HG03439 (cell line): ENCODE measurements at regions not wholly inside any gene's neighbourhood (a gene's known extent, or its start where the extent isn't known, plus 50 kb on each side); places are given as distances from the start of the nearest gene placed in this dataset.
"Not testable (repeated sequence)": the region's sequence is repeated elsewhere in the genome, so short reads cannot be mapped to it uniquely, and the experiment has no call there.

Experiments
- ATAC-seq: cut with Tn5 transposase; IDR thresholded peaks from one replicate; pipeline ENCODE4 v1.9.1; 2021; ENCODE audit warnings: mild to moderate bottlenecking, moderate library complexity; ENCODE audit not compliant: unreplicated experiment

GRCh38 chr3:161689584-161690298, 193.1 kb downstream of the OTOL1 start:
- no peak for ATAC-seq

- no peak for ATAC-seq
Observed at GRCh38 chr3:161690299-161690620, 193.7 kb downstream of the OTOL1 start.

- ATAC-seq: no peak
Observed at GRCh38 chr3:161691677-161692076, 195.1 kb downstream of the OTOL1 start.

- ATAC-seq: no peak
Observed at GRCh38 chr3:161694682-161695564, 198.3 kb downstream of the OTOL1 start.

- no peak for ATAC-seq
Observed at GRCh38 chr3:161695811-161696210, 199.2 kb downstream of the OTOL1 start.

- no peak for ATAC-seq
Observed at GRCh38 chr3:161700998-161701397, 204.4 kb downstream of the OTOL1 start.

- ATAC-seq: not testable (repeated sequence)
Observed at GRCh38 chr3:161707253-161707652, 210.6 kb downstream of the OTOL1 start.

GRCh38 chr3:161713731-161714130, 217.1 kb downstream of the OTOL1 start:
- no peak for ATAC-seq

- no peak for ATAC-seq
Observed at GRCh38 chr3:161731968-161732367, 235.4 kb downstream of the OTOL1 start.

GRCh38 chr3:161737171-161737570, 240.6 kb downstream of the OTOL1 start:
- no peak for ATAC-seq

GRCh38 chr3:161740421-161740820, 243.8 kb downstream of the OTOL1 start:
- ATAC-seq: no peak

GRCh38 chr3:161744366-161744765, 247.8 kb downstream of the OTOL1 start:
- no peak for ATAC-seq

- ATAC-seq: no peak
Observed at GRCh38 chr3:161745741-161746140, 249.1 kb downstream of the OTOL1 start.

GRCh38 chr3:161748049-161748448, 251.4 kb downstream of the OTOL1 start:
- ATAC-seq: no peak

- ATAC-seq: no peak
Observed at GRCh38 chr3:161754420-161755053, 257.9 kb downstream of the OTOL1 start.

- no peak for ATAC-seq
Observed at GRCh38 chr3:161759444-161759843, 262.8 kb downstream of the OTOL1 start.

GRCh38 chr3:161766331-161766730, 269.7 kb downstream of the OTOL1 start:
- no peak for ATAC-seq

GRCh38 chr3:161770484-161771386, 274.1 kb downstream of the OTOL1 start:
- ATAC-seq: no peak

GRCh38 chr3:161781381-161781780, 284.8 kb downstream of the OTOL1 start:
- no peak for ATAC-seq

- no peak for ATAC-seq
Observed at GRCh38 chr3:161793194-161793930, 296.8 kb downstream of the OTOL1 start.
